Effector CD4-positive, alpha-beta T cell (primary cell): ENCODE measurements at regions not wholly inside any gene's neighbourhood (a gene's known extent, or its start where the extent isn't known, plus 50 kb on each side); places are given as distances from the start of the nearest gene placed in this dataset.
"Not testable (repeated sequence)": the region's sequence is repeated elsewhere in the genome, so short reads cannot be mapped to it uniquely, and the experiment has no call there.

Experiments used
- DNase-seq: peaks from one replicate; pipeline ENCODE4 v3.0.0-alpha.2; 2020

DNA sequence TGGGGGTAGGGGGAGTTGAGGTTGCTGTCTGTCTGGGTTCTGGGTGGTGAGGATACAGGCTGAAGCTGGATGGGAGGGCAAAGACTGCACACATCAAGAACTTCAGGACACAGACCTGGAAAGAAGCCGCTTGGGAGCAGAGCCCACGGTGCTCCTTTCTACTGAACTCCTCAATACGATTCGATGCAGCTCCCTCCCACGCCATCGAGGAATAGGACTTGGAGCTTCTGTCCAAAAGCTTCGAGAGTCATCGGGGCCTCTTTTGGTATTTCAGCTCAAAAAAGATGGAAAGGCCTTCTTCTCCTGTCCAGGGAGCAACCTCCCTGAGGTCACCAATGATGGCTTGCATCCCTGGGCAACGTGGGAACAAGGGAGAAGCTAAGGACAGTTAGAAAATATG lies 407.1 kb upstream of the MGMT start:
- DNase-seq, result no peak

DNA sequence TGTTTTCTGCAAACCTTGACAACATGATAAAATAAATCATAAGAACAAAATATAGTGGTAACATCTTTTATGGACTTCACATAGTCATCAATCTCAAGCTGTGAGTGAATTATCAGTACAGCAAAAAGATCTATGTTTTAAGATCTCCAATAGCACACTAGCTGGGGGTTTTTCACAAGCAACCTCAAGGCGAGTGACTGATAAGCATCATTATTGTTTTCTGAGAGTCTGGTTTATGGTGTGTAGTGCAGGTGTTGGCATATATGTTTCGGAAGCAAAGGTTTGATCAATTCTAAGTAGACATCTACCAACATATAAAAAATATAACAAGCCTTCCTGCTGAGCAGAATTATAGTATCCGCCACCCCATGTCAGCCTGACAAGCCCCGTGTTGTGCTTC lies 403.8 kb upstream of the MGMT start:
- DNase-seq, result no peak

DNA sequence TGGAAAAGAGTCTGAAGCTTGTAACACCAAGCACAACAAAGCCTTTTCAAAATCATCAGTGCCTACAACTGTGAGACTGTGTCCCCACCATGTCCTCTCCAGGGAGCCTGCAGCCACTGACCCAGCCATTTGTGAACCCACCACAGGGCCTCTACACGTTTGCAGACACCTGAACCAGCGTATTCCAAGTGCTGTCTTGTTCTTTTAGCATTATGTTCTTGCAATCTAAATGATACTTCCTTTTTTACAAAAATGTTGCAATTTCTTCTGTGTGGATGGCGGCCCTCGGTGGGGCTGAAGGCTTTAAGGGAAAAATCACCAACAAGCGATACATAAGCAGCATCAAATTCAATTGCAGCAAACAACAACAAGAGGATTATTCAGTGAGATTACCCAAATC lies 403.2 kb upstream of the MGMT start:
- no peak for DNase-seq

DNA sequence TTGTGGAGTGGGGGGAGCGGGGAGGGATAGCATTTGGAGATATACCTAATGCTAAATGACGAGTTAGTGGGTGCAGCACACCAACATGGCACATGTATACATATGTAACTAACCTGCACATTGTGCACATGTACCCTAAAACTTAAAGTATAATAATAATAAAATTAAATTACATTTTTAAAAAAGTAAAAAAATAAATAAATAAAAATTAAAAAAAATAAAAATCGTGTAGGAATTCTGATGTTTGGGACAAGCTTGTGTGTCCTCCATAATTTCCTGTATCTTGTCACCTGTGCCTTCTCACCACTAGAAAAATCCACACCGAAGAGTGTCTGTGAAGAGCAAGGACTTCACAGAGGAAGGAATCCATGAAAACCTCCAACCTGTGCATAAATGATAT lies 400.5 kb upstream of the MGMT start:
- DNase-seq, result not testable (repeated sequence)

DNA sequence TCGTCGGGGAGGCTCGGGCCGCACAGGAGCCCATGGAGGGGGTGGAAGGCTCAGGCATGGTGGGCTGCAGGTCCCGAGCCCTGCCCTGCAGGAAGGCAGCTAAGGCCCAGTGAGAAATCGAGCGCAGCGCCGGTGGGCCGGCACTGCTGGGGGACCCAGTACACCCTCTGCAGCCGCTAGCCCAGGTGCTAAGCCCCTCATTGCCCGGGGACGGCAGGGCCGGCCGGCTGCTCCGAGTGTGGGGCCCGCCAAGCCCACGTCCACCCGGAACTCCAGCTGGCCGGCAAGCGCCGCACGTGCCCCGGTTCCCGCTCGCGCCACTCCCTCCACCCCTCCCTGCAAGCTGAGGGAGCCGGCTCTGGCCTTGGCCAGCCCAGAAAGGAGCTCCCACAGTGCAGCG lies 395.6 kb upstream of the MGMT start:
- DNase-seq, result not testable (repeated sequence)

DNA sequence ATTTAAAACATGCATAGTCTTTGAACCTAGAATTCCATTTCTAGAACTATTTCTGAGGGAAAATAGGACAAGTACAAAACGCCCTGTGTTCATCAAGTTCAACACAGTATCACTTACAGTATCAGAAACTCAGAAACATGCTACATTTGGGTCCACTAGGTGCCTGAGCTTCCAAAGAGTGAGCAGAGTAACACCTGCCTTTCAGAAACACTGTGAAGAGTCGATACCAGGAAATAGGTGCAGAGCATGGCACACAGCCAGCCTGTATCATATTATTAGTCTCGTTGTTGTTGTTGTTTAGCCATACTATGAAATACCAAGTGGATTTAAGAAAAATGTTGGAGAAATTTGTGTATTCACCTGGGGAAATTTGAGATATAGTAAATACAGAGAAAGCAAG lies 392.1 kb upstream of the MGMT start:
- DNase-seq, result no peak

DNA sequence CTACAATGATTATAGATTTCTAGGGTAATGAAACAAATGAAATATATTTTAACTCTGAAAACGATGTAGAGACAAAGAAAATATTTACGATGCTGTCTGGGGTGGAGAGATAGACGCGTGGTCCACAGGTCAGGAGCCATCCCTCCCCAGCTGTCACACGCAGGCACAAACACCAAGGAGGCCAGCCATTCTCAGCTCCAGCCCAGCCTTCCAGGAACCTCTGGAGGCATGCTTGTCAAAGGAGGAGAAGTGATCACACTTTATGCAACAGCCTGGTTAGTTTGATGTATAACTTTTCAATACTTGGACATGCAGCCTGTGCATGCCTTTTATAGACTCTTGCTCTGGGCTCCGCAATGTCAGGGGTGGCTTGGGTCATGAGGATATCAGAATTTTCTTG lies 391.5 kb upstream of the MGMT start:
- no peak for DNase-seq

DNA sequence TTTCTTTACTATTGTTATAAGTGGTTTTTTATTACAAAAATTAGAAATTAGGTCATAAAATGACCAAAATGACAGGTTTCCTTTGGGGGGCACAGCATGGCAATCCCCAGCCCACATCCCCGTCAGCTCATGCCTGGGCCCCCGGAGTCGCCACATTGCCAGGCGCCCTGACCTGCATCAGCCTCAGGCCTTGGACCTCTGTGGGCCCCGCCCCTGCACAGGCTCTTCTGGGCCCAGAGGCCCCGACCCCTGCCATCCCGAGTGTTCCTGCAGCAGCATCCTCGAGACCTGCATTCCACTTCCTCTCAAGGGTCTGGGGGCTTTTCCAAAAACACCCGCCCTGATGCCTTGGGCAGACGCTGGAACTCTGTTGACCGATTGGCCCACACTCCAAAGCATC lies 391.1 kb upstream of the MGMT start:
- DNase-seq, result no peak

DNA sequence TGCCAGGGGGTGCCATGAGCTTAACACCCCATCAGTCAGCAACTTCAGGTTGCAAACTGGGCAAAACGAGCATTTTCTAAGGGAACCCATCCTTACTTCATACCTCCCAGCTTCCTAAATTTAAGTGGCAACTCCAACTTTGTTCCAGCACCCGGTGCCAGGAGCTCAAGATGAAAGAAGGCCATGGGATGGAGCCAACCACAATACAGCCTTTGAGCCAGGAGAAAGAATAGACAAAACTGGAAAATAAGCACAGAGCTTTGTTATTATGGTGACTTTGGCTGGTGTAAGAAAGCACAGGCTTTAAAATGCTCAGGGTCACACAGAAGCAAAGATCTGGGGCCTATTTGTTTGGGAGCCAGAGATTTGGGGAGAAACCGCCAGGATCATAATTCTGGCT lies 388.7 kb upstream of the MGMT start:
- DNase-seq, result no peak

DNA sequence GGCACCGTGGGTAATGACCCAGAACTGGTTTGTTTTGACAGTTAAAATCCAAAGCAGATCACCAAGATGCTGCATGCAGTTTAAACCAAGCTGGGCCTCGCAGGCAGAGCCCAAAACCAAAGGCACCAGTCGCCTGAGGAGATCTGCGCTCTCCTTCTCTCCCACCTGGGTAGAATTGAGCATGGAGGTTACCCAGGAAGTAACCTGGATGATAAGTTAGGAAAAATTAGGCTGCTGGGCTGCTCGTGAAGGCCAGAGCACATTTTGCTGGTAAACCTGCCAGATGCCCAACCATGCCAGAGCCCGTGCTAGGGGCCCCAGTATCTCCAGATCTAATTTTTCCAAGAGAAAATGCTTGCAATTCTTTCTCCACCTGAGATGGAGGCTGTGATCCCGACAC lies 388.3 kb upstream of the MGMT start:
- DNase-seq, result no peak

DNA sequence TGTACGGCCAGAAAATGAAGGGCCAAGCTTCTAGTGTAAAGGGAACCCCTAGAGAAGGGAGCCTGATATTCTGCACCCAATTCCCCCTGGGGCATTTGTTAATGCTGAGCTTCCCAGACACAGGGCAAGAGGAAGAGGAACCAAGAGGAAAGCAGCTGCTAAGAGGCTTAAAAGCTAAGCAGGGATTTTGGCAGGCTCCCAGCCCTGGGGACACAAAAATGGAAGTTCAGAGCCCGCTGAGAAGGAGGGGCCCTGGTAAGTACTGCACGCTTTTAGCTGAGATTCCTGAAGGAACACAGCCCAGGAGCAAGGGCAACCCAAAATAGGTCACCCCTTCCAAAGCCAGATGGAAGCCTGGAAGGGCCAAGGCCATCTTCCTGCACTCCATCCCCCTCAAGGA lies 387.3 kb upstream of the MGMT start:
- DNase-seq, result no peak

DNA sequence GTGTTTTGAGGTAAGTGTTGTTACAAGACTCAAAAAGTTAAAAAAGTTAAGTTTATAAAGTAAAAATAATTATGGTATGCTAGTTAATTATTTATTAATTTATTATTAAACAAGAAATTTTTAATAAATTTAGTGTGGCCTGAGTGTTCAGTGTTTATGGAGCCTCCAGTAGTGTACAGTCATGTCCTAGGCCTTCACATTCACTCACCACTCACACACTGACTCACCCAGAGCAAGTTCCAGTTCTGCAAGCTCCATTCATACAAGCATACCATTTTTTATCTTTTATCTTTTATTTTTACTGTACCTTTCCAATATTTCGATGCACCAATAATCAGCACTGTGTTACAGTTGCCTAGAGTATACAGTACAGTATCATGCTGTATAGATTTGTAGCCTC lies 381.2 kb upstream of the MGMT start:
- DNase-seq, result no peak

DNA sequence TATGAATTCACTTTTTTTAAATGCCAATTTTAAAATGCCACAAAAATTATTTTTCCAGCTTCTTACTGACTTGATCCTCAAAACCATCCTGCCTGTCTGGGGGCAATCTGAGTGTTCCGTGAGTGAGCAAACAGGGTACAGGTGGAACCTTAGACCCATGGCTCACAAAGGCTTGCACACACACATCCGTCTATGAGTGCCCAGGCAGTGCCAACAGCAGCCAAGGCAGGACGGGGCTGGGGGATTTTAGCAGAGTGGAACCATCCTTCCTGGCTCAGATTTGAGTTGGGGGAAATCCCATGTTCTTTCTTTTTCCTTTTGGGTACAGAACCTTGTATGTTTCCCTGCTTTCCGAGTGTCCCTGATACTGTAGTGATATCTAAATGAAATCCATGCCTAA lies 377.7 kb upstream of the MGMT start:
- DNase-seq, result no peak

DNA sequence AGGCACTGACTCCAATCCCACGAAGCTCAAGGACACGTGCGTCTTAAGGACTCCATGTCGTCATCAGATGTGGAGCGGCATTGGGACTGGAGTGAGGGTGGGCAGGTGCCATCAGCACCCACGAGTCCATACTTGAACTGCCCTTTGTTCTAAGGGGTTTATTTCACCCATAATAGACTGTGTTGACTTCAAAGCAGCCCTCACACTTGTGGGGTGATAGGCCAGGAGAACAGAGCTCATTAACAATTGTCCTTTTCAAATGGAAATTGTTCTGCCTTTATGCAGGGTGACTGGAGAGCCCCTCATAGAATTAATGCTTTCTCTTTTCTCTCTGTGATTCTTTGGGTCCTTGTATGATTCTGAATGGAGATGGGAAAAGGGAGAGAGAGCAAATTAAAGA lies 376.9 kb upstream of the MGMT start:
- no peak for DNase-seq

DNA sequence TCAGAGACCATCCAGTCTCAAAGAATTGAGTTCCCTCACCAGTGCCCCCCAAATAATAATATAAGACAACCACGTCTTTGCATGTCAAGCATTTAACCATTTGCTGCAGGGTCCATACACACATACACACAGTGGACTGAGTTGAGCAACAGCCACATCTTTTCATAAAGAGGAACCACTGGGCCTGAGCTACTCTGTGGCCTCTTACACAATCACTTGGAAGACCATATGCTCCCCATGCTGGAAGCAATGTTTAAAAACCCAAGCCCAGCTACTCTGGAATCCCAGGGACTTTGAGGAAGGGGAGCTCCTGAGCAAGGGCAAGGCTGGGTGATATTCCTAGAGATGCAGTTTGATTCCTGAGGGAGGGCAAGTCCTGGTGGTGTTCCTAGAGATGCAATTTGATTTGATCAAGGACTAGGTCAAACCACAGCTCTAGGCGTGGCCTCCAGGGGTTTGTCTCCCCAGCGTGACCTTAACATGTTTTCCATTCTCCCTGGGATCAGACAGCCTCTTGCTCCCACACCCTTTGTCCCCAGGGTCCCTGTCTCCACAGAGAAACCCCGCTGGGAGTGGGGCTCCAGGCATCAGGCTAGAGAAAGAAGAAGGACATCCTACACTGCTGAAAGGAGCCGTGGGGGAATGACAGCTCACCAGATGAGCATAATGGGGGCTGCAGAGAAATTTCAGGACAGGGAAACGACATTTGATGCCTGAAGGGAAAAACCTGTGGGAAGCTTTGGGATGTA lies 376.2 kb upstream of the MGMT start:
- DNase-seq, result no peak

DNA sequence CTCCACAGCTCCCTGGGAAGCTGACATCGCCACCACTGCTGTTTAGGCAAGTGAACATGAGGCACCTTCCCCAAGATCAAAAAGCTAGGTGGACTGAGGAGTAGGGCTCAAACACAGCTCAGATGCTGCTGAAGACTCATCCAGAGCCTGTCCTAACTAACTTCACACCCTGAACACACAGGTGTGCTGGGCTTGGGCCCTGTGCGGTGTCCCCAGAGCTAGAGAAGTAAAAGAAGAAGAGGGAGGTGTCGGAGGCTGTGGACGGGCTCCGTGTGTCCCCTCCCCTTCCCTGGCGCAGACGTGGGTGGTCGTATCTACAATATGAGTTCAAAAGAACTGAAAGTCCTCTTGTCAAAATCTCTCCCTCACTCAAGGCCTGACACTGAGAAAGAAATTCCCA lies 373.4 kb upstream of the MGMT start:
- no peak for DNase-seq

DNA sequence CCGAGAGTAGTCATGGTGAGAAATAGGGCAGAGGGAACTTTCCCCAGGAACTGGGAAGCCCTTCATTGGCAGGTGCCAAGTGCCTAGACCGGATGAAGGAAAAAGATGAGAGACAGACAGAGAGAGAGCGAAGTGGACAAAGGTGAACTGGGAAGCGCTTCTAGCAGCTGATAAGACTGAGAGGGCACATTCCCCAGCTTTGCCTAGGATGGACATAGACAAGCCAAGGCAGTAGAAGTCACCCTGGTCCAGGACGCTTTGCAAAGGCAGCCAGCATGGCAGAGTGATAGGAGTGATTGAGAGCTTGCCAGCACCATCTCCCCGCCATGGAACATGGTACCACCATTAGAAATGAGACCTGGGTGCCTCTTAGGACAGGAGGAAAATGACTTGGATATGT lies 372.8 kb upstream of the MGMT start:
- no peak for DNase-seq

DNA sequence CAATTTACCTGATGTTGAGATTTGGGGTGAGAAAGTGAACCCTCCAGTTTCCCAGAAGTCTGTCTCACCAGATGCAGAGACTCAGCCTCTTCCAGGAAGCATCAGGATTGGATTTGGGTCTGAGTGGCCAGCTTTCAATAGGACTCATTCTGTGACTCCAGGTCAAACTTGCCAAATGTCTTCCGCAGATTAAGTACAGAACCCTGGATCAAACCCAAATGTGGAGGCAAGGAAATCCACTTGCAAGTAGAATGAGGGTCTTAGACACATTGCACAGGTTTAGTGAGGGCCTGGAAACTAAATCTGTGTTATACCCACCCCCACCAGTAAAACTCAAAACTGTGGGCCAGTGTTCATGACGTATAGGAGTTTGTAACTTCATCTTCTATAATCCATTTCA lies 372.2 kb upstream of the MGMT start:
- no peak for DNase-seq

DNA sequence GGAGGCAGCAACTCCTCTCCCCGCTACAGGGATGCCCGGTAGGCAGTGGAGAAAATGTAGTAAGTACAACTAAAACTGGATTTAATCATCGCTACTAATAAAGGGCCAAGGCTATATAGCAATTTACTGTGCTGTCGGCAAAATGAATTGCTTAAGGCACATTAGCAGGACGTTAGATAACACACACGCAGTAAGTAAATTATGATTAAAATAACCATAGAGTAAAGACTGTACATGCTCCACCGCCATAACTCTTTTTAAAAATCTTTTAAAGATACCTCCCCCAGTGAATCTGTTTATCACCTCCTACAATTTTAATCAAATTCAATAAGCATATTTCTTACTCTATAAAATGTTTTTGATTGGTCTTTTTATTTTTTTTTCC lies 371.4 kb upstream of the MGMT start:
- DNase-seq, result no peak

DNA sequence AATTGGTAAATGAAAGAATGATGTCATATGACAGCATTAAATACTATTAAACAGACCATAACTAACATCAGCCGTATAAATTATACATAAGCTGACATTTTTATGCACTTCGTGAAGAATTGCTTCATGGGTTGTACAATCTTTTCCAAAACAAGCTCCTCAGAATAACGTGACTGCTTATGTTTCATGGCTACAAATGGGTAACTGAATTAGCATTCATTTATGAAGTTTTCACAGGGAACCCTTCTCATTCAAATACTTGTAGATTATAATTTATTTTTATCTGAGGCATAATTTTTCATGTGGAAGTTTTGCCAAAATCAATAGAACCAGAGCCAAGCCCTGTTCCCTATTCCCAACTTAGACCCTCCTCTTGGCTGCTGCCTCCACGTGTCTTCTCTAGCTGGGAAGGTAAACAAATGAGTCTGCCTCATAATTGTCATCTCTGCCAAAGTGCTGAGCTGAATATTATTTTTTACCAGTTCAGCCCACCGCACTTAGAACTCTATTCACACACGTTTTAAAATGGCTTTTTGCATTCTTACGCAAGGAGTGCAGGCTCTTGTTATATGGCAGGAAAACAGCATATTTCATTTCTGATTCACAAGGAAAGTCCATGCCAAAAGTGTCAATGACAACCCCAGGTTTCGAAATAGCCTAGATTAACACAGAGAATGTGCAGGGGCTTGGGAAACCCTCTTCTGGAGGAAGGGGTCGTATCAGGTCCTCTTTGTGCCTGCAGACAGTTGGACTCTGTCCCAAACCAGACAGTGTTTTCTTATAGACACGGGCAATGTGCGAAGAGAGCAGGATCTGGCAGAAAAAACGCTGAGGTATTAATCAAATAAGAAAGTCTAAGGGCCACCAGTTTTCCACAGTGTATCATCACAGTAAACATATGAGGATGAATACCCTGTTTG lies 370.7 kb upstream of the MGMT start:
- no peak for DNase-seq

DNA sequence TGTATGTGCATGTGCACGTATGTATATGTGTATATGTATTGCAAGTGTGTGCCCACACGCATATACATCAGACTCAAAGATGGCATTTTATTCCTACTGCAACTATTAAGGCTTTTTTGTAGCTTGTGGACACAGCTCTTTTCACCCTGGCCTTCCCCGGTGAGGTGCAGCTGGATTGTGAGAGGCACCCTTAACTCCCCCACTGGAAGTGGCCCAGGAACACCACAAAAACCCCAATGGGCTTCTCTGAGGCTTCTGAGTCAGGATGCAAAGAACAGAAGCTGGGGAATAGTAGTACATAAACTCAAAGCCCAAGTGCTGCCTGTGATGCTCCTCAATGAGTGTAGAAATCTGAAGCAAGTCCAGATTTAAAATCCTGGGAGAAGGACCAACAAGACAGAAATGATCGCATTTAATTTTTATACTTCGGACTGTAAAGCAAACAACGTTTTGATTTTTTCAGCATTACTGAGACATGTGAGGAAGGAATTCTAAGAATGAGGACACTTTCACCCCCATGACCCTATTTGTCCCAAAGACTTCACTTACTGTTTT lies 369.2 kb upstream of the MGMT start:
- DNase-seq, result no peak

DNA sequence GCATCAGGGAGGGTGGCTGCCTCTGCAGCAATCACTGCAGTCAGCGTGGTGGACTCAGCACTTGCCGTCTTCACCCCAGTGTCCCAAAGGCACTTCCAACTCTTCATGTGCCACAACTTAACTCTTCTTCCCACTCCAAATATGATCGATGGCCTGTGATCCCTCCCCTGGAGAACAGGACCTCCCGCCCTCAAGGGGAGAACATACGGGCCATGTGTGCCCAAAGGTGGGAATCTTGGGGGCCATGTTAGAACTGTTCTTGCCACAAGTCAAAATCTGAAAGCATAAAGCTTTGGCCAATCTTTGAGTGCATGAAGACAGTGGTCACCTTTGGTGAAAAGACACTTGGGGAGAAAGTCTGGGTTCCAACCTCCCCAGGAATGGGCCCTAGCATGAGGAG lies 368.5 kb upstream of the MGMT start:
- no peak for DNase-seq

DNA sequence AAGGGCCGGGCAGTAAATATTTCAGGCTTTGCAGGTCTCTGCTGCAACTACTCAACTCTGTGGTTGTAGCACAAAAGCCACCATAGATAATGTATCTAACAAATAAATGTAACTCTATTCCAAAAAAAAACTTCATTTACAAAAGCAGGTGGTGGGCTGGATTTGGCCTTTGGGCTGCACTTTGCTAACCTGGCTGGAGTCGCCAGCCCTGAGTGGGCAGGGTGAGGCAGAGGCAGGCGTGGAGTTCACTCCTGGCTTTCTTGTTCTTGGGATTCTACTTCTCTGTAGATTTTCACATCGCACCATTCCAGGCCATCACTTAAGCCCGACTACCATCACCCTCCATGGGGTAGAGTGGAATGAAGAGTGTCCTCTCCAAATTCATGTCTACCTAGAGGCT lies 367.6 kb upstream of the MGMT start:
- no peak for DNase-seq

DNA sequence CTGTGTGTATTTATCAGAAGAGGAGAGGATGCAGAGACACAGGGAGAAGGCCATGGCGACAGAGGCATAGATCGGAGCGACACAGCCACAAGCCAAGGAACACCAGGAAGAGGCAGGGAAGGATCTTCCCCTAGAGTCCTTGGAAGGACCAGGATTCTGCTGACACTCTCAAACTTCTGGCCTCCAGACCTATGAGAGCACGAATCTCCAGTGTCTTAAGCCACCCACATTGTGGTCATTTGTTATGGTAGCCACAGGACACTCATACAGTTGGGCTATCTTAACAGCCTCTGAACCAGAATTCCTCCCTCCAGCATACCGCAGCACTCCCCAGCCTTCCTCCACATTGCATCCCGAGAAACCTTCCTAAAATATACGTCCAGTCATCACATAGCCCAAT lies 367.0 kb upstream of the MGMT start:
- no peak for DNase-seq
